MM.1S (cell line): ENCODE measurements at regions not wholly inside any gene's neighbourhood (a gene's known extent, or its start where the extent isn't known, plus 50 kb on each side); places are given as distances from the start of the nearest gene placed in this dataset.

Source experiments
- DNase-seq: peaks from one replicate; pipeline ENCODE4 v3.0.0-alpha.2; 2015
- H2AFZ ChIP-seq: fragments of 300-600 bp; sonication (generic); 2 replicates; pipeline ENCODE4 v1.6.0; 2016; ENCODE audit warnings: antibody characterized with exemption, low read length
- H3F3A ChIP-seq: fragments of 300-600 bp; sonication (generic); 2 replicates; pipeline ENCODE4 v1.6.1; 2016; ENCODE audit warnings: mild to moderate bottlenecking, antibody characterized with exemption, low read length, moderate library complexity, mixed read lengths; ENCODE audit not compliant: insufficient read depth
- H3K27ac ChIP-seq: fragments of 300-600 bp; sonication (generic); 2 replicates; pipeline ENCODE4 v1.5.1; 2016; ENCODE audit warnings: mild to moderate bottlenecking, low read length
- H3K27me3 ChIP-seq: fragments of 300-600 bp; sonication (generic); replicated peaks from 2 replicates; pipeline ENCODE4 v1.6.0; 2016; ENCODE audit warnings: low read length; ENCODE audit not compliant: insufficient read depth
- H3K36me3 ChIP-seq: fragments of 300-600 bp; sonication (generic); replicated peaks from 2 replicates; pipeline ENCODE4 v1.6.1; 2016; ENCODE audit warnings: mild to moderate bottlenecking, low read length, mixed read lengths; ENCODE audit not compliant: insufficient read depth
- H3K4me1 ChIP-seq: fragments of 300-600 bp; sonication (generic); 2 replicates; pipeline ENCODE4 v1.6.1; 2016; ENCODE audit warnings: low read length, mixed read lengths
- H3K4me2 ChIP-seq: fragments of 300-600 bp; sonication (generic); 2 replicates; pipeline ENCODE4 v1.6.0; 2016; ENCODE audit warnings: low read depth, low read length
- H3K4me3 ChIP-seq: fragments of 300-600 bp; sonication (generic); 2 replicates; pipeline ENCODE4 v1.5.1; 2016; ENCODE audit warnings: low read length, mixed read lengths
- H3K79me2 ChIP-seq: fragments of 300-600 bp; sonication (generic); 2 replicates; pipeline ENCODE4 v1.6.1; 2016; ENCODE audit warnings: mixed run types, low read length, mixed read lengths
- H3K9ac ChIP-seq: fragments of 300-600 bp; sonication (generic); 2 replicates; pipeline ENCODE4 v1.6.1; 2016; ENCODE audit warnings: low read length, mixed read lengths
- H3K9me2 ChIP-seq: fragments of 300-600 bp; sonication (generic); replicated peaks from 2 replicates; pipeline ENCODE4 v1.6.1; 2016; ENCODE audit warnings: mild to moderate bottlenecking, low read length, mixed read lengths; ENCODE audit not compliant: insufficient read depth
- H3K9me3 ChIP-seq: fragments of 300-600 bp; sonication (generic); replicated peaks from 2 replicates; pipeline ENCODE4 v1.6.1; 2016; ENCODE audit warnings: mild to moderate bottlenecking, low read length, mixed read lengths; ENCODE audit not compliant: insufficient read depth
- H4K20me1 ChIP-seq: fragments of 300-600 bp; sonication (generic); 2 replicates; pipeline ENCODE4 v1.6.1; 2016; ENCODE audit warnings: mild to moderate bottlenecking, low read length, moderate library complexity, mixed read lengths; ENCODE audit not compliant: insufficient read depth
- CTCF ChIP-seq: fragments of 300-600 bp; sonication (generic); IDR thresholded peaks from 2 replicates; pipeline ENCODE4 v1.5.1; 2016; ENCODE audit warnings: antibody characterized with exemption, low read length, mixed read lengths
- EZH2 ChIP-seq: fragments of 300-600 bp; sonication (generic); optimal IDR thresholded peaks from 2 replicates; pipeline ENCODE3; 2017; ENCODE audit warnings: low read depth, mild to moderate bottlenecking, antibody characterized with exemption, low read length, mixed read lengths
- EZH2phosphoT487 ChIP-seq: fragments of 300-600 bp; sonication (generic); IDR thresholded peaks from 2 replicates; pipeline ENCODE4 v1.6.1; 2018; ENCODE audit warnings: antibody characterized with exemption, low read length

DNA sequence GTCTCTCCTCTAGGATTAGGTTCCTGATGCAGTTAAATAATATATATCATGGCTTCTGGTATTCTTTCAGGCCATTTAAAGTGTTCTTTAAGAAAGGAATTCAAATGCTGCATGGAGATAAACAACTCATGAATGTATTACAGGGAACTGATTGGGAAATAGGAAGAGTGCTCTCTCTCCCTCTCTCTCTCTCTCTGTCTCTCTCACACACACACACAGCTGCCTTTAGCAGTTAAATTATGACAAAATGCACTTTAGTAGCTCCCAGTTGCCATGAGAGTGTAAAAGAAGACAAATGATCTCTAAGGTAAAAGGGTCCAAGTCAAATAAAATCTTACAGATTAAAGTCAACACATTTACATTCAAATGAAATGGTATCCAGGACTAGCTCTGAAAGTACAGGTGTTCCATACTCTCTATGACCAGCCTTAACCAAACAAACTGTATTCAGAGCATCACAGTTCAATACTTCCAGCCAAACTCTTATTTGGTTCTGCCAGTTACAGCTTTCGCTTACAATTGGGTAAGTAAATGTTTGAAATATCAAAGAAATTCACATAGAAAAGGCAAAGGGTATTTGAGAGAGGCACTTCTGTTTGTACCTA lies 94.7 kb upstream of the CXXC4 start:
- H3F3A ChIP-seq: no peaks in the 10 kb centered on the region
- DNase-seq: no peak
- H3K9me3 ChIP-seq: no peaks in the 10 kb centered on the region
- H4K20me1 ChIP-seq: no peaks in the 10 kb centered on the region
- no peaks in the 10 kb centered on the region for H3K4me1 ChIP-seq
- TF ChIP-seq EZH2phosphoT487 (no peak), EZH2 (no peak), CTCF (no peak)
- H3K36me3 ChIP-seq: no peaks in the 10 kb centered on the region
- H3K4me3 ChIP-seq: no peak overlapping the region
- H2AFZ ChIP-seq: no peak overlapping the region
- no peak overlapping the region for H3K4me2 ChIP-seq
- no peak overlapping the region for H3K27ac ChIP-seq
- no peaks in the 10 kb centered on the region for H3K79me2 ChIP-seq
- no peaks in the 10 kb centered on the region for H3K9me2 ChIP-seq
- H3K9ac ChIP-seq: no peak overlapping the region
- no peaks in the 10 kb centered on the region for H3K27me3 ChIP-seq

DNA sequence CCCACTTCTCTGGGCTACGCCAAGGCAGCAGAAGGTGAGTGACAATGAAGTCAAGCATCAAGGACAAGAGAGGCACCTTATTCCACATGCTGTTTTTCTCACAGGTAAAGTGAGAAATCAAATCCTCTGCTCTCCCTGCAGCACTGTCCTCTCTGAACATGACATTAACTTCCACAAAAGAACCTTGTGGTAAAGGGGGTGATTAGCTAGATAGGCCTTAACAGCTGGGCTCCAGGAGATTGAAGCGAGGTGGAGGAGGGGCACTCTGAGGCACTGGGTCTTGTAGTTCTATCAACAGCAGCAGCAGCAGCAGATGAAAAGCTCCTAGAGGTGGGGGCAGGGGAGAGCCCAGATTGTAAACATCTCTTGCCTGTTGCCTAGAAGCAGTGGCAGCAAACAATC lies 96.8 kb upstream of the CXXC4 start:
- H3F3A ChIP-seq: no peaks in the 10 kb centered on the region
- no peaks in the 10 kb centered on the region for H3K4me1 ChIP-seq
- no peak overlapping the region for H3K4me2 ChIP-seq
- no peaks in the 10 kb centered on the region for H3K9me2 ChIP-seq
- H3K9ac ChIP-seq: no peak overlapping the region
- H3K79me2 ChIP-seq: no peaks in the 10 kb centered on the region
- TF ChIP-seq EZH2phosphoT487: no peak
- TF ChIP-seq CTCF: no peak
- no peak for TF ChIP-seq EZH2
- no peaks in the 10 kb centered on the region for H4K20me1 ChIP-seq
- H3K9me3 ChIP-seq: no peaks in the 10 kb centered on the region
- no peaks in the 10 kb centered on the region for H3K27me3 ChIP-seq
- H3K4me3 ChIP-seq: no peak overlapping the region
- H2AFZ ChIP-seq: no peak overlapping the region
- no peak overlapping the region for H3K27ac ChIP-seq
- no peak for DNase-seq
- H3K36me3 ChIP-seq: no peaks in the 10 kb centered on the region

GRCh38 chr4:104592183-104592582 lies 97.5 kb upstream of the CXXC4 start:
- no peak overlapping the region for H3K27ac ChIP-seq
- H3K9me3 ChIP-seq: no peaks in the 10 kb centered on the region
- H3K27me3 ChIP-seq: no peaks in the 10 kb centered on the region
- no peak for TF ChIP-seq EZH2phosphoT487
- H3K4me1 ChIP-seq: no peaks in the 10 kb centered on the region
- no peak overlapping the region for H3K9ac ChIP-seq
- no peaks in the 10 kb centered on the region for H4K20me1 ChIP-seq
- H2AFZ ChIP-seq: no peak overlapping the region
- no peak overlapping the region for H3K4me2 ChIP-seq
- H3K4me3 ChIP-seq: no peak overlapping the region
- no peak for DNase-seq
- H3F3A ChIP-seq: no peaks in the 10 kb centered on the region
- no peaks in the 10 kb centered on the region for H3K36me3 ChIP-seq
- H3K79me2 ChIP-seq: no peaks in the 10 kb centered on the region
- no peaks in the 10 kb centered on the region for H3K9me2 ChIP-seq

- H3K36me3 ChIP-seq: no peaks in the 10 kb centered on the region
- H3K9me3 ChIP-seq: no peaks in the 10 kb centered on the region
- DNase-seq: no peak
- TF ChIP-seq EZH2phosphoT487 (no peak), EZH2 (no peak), CTCF (no peak)
- H3K9ac ChIP-seq: no peak overlapping the region
- H3K9me2 ChIP-seq: no peaks in the 10 kb centered on the region
- no peak overlapping the region for H2AFZ ChIP-seq
- no peaks in the 10 kb centered on the region for H3K79me2 ChIP-seq
- H3K27me3 ChIP-seq: no peaks in the 10 kb centered on the region
- H4K20me1 ChIP-seq: no peaks in the 10 kb centered on the region
- H3K27ac ChIP-seq: no peak overlapping the region
- no peaks in the 10 kb centered on the region for H3F3A ChIP-seq
- H3K4me3 ChIP-seq: no peak overlapping the region
- no peak overlapping the region for H3K4me2 ChIP-seq
- no peaks in the 10 kb centered on the region for H3K4me1 ChIP-seq
Measured at GRCh38 chr4:104593019-104593418, 98.3 kb upstream of the CXXC4 start.
